ENCODE measurements at regions not wholly inside any gene's neighbourhood (a gene's known extent, or its start where the extent isn't known, plus 50 kb on each side); places are given as distances from the start of the nearest gene placed in this dataset.

- H3K4me2 ChIP-seq (ENCODE audit: insufficient read depth, low read length) = no peak overlapping the region
- DNase-seq (no peak), ATAC-seq (ENCODE audit: insufficient read depth, low read depth) (no peak)
- no peak overlapping the region for H3K4me3 ChIP-seq (ENCODE audit: low read depth in 1 of 2, low read length in 2 of 2)
- TF ChIP-seq CTCF (IDR thresholded peaks at IDR 0.05; ENCODE audit: borderline replicate concordance, extremely low read depth, low read length, poor library complexity, severe bottlenecking) = no peak
- no peak for TF ChIP-seq EZH2 (IDR thresholded peaks at IDR 0.05; ENCODE audit: borderline replicate concordance, low read depth, low read length, severe bottlenecking)
- peaks cover 91% of the 10 kb centered on the region for H3K79me2 ChIP-seq (ENCODE audit: insufficient read depth, low read length)
- peaks cover 75% of the 10 kb centered on the region for H4K20me1 ChIP-seq (ENCODE audit: insufficient read depth, low read length)
- peaks cover 25% of the 10 kb centered on the region for H3K4me1 ChIP-seq (ENCODE audit: insufficient read depth, low read length)
- peaks cover 78% of the 10 kb centered on the region for H3K36me3 ChIP-seq (ENCODE audit: insufficient read depth, low read length)
- no peaks in the 10 kb centered on the region for H3K27me3 ChIP-seq (ENCODE audit: insufficient read depth, low read length, poor library complexity)
- H3K27ac ChIP-seq (ENCODE audit: low read length) = no peak overlapping the region
- no peaks in the 10 kb centered on the region for H3K9me3 ChIP-seq (ENCODE audit: insufficient read depth, low read length, severe bottlenecking)
- no peak overlapping the region for H3K9ac ChIP-seq (ENCODE audit: low read depth, low read length)
- no peak overlapping the region for H2AFZ ChIP-seq (ENCODE audit: low read depth, low read length)
These were observed 157.5 kb upstream of the KLF14 start for GRCh38 chr7:130891254-130892094.

- Histone ChIP-seq H2AFZ (ENCODE audit: low read depth, low read length) (no peak overlapping the region), H3K4me3 (ENCODE audit: low read depth in 1 of 2, low read length in 2 of 2) (no peak overlapping the region), H3K4me2 (ENCODE audit: insufficient read depth, low read length) (no peak overlapping the region), H3K27me3 (ENCODE audit: insufficient read depth, low read length, poor library complexity) (no peaks in the 10 kb centered on the region), H3K9ac (ENCODE audit: low read depth, low read length) (no peak overlapping the region), H3K79me2 (ENCODE audit: insufficient read depth, low read length) (peaks cover 90% of the 10 kb centered on the region), H3K36me3 (ENCODE audit: insufficient read depth, low read length) (peaks cover 78% of the 10 kb centered on the region), H4K20me1 (ENCODE audit: insufficient read depth, low read length) (peaks cover 77% of the 10 kb centered on the region), H3K4me1 (ENCODE audit: insufficient read depth, low read length) (peaks cover 40% of the 10 kb centered on the region), H3K9me3 (ENCODE audit: insufficient read depth, low read length, severe bottlenecking) (no peaks in the 10 kb centered on the region), H3K27ac (ENCODE audit: low read length) (no peak overlapping the region)
- TF ChIP-seq EZH2 (IDR thresholded peaks at IDR 0.05; ENCODE audit: borderline replicate concordance, low read depth, low read length, severe bottlenecking) (no peak), CTCF (IDR thresholded peaks at IDR 0.05; ENCODE audit: borderline replicate concordance, extremely low read depth, low read length, poor library complexity, severe bottlenecking) (no peak)
- DNase-seq (no peak), ATAC-seq (ENCODE audit: insufficient read depth, low read depth) (no peak)
These were observed 159.5 kb upstream of the KLF14 start for GRCh38 chr7:130893441-130893894.

- H4K20me1 ChIP-seq (ENCODE audit: insufficient read depth, low read length) = peaks cover 79% of the 10 kb centered on the region
- H3K79me2 ChIP-seq (ENCODE audit: insufficient read depth, low read length) = peaks cover 91% of the 10 kb centered on the region
- peaks cover 40% of the 10 kb centered on the region for H3K4me1 ChIP-seq (ENCODE audit: insufficient read depth, low read length)
These were observed 160.3 kb upstream of the KLF14 start for GRCh38 chr7:130894146-130894908.

More at GRCh38 chr7:130894146-130894908, 160.3 kb upstream of the KLF14 start:
- TF ChIP-seq CTCF (IDR thresholded peaks at IDR 0.05; ENCODE audit: borderline replicate concordance, extremely low read depth, low read length, poor library complexity, severe bottlenecking) (no peak), EZH2 (IDR thresholded peaks at IDR 0.05; ENCODE audit: borderline replicate concordance, low read depth, low read length, severe bottlenecking) (no peak)
- Histone ChIP-seq H3K4me3 (ENCODE audit: low read depth in 1 of 2, low read length in 2 of 2) (no peak overlapping the region), H3K9me3 (ENCODE audit: insufficient read depth, low read length, severe bottlenecking) (no peaks in the 10 kb centered on the region), H3K36me3 (ENCODE audit: insufficient read depth, low read length) (peaks cover 78% of the 10 kb centered on the region), H2AFZ (ENCODE audit: low read depth, low read length) (no peak overlapping the region), H3K27me3 (ENCODE audit: insufficient read depth, low read length, poor library complexity) (no peaks in the 10 kb centered on the region), H3K9ac (ENCODE audit: low read depth, low read length) (no peak overlapping the region), H3K27ac (ENCODE audit: low read length) (peak overlapping the region; percentile 49), H3K4me2 (ENCODE audit: insufficient read depth, low read length) (no peak overlapping the region)
- ATAC-seq (ENCODE audit: insufficient read depth, low read depth) (peak; percentile 70), DNase-seq (peak; percentile 73)
